Frontal cortex (tissue), 1 donor: ENCODE measurements at regions not wholly inside any gene's neighbourhood (a gene's known extent, or its start where the extent isn't known, plus 50 kb on each side); places are given as distances from the start of the nearest gene placed in this dataset. TPM values are rescaled to one million over a fixed set of nuclear protein-coding genes. Genes with fewer than 3 reads are reported as not detected.

Experiments used
- small RNA-seq: library from RNA; depleted of rRNA; stranded (forward); fragments of <200 nt; gene quantifications from one replicate; pipeline ENCODE3, GENCODE V24; 2014

Small RNA genes in the stretch of these regions (small RNA-seq; reads per million reads assigned to genes)
- gene RNU6-635P, result not detected
